ENCODE measurements at regions not wholly inside any gene's neighbourhood (a gene's known extent, or its start where the extent isn't known, plus 50 kb on each side); places are given as distances from the start of the nearest gene placed in this dataset.

DNA sequence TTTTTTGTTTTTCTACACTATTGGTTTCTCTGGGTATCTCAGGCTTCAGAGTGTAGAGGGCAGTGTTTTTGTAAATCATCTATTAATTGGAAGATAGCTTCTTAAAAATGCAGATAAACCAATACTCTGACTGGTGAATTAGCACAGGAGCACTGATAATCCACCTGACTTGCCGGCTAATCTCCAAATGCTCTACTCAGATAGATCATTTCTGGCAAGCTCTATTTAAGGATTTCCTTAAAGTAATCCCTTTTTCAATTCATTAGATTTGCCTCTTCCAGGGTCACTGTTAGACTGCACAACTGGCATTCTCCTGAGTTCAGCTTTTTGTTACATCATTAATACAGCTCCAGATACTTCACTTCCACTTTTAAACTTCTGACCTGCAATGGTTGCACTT, 1390.3 kb upstream of the NUDT12 start:
- intact Hi-C loops (cut with DNase I): no loop called here
- Histone ChIP-seq H3K27me3 (no peaks in the 10 kb centered on the region), H3K4me1 (no peaks in the 10 kb centered on the region), H3K36me3 (no peaks in the 10 kb centered on the region), H3K4me3 (no peak overlapping the region), H3K27ac (no peak overlapping the region), H3K9me3 (no peaks in the 10 kb centered on the region)
- no peak for TF ChIP-seq POLR2AphosphoS5 (IDR thresholded peaks at IDR 0.05)
- TF ChIP-seq, protein P1, sequence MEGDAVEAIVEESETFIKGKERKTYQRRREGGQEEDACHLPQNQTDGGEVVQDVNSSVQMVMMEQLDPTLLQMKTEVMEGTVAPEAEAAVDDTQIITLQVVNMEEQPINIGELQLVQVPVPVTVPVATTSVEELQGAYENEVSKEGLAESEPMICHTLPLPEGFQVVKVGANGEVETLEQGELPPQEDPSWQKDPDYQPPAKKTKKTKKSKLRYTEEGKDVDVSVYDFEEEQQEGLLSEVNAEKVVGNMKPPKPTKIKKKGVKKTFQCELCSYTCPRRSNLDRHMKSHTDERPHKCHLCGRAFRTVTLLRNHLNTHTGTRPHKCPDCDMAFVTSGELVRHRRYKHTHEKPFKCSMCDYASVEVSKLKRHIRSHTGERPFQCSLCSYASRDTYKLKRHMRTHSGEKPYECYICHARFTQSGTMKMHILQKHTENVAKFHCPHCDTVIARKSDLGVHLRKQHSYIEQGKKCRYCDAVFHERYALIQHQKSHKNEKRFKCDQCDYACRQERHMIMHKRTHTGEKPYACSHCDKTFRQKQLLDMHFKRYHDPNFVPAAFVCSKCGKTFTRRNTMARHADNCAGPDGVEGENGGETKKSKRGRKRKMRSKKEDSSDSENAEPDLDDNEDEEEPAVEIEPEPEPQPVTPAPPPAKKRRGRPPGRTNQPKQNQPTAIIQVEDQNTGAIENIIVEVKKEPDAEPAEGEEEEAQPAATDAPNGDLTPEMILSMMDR (IDR thresholded peaks at IDR 0.05): no peak
- TF ChIP-seq POLR2A (IDR thresholded peaks at IDR 0.05): no peak
- TF ChIP-seq EP300 (IDR thresholded peaks at IDR 0.05): no peak
- DNase-seq: no peak
- 93 to 97% methylated on average over 1 of the region's 1 CpG for WGBS, 2 donors

DNA sequence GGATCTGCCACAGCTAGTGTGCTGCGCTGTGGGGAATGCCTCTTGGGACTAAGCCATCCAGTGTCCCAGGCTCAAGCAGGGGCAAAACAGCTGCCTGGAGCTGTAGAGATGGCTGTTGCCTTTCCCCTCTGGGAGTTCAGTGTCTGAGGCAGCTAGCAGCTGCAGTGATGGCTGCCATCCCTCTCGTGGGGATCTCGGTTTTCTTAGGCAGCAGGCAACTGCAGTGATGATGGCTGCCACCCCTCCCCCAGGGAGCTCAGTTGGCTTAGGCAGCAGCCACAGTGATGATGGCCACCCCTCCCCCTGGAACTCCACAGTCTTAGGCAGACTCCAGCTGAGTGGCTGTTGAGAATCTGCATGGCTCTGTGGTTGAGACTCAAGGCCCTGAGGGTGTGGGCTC, 1389.2 kb upstream of the NUDT12 start:
- no peak for DNase-seq
- intact Hi-C loops (cut with DNase I): no loop called here
- H3K27me3 ChIP-seq: no peaks in the 10 kb centered on the region
- TF ChIP-seq POLR2A (IDR thresholded peaks at IDR 0.05) (no peak), EP300 (IDR thresholded peaks at IDR 0.05) (no peak), POLR2AphosphoS5 (IDR thresholded peaks at IDR 0.05) (no peak)
- TF ChIP-seq, protein P1 (IDR thresholded peaks at IDR 0.05): no peak
- H3K4me3 ChIP-seq: no peak overlapping the region
- H3K36me3 ChIP-seq: no peaks in the 10 kb centered on the region
- no peaks in the 10 kb centered on the region for H3K4me1 ChIP-seq
- 89 to 93% methylated on average over 3 of the region's 3 CpGs for WGBS, 2 donors
- H3K27ac ChIP-seq: no peak overlapping the region
- H3K9me3 ChIP-seq: no peaks in the 10 kb centered on the region

DNA sequence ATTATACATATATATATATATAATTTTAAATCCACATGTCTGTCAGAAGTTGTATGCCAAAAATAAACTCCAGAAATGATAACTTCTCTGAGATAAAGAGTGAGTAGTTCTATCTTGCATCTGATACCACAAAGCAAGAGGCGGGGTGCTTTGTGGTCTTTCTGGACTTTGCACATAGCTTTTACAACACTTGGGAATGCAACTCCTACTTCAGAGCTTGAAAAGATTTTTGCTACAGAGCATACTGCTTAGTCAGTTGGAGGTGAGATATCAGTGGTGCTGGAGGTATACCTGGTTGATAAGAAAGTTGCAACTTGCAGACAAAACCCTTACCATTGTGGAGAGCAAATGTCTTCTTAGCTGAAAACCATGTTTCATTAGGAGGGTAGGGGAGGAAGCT, 1384.5 kb upstream of the NUDT12 start:
- no peak overlapping the region for H3K4me3 ChIP-seq
- peaks cover 0 to 4% (median under 1%) of the 10 kb centered on the region in 4 donors for H3K4me1 ChIP-seq
- DNase-seq: no peak
- H3K9me3 ChIP-seq: no peaks in the 10 kb centered on the region
- 57 to 80% methylated on average over 1 of the region's 1 CpG for WGBS, 2 donors
- TF ChIP-seq POLR2AphosphoS5 (IDR thresholded peaks at IDR 0.05) (no peak), EP300 (IDR thresholded peaks at IDR 0.05) (no peak), POLR2A (IDR thresholded peaks at IDR 0.05) (no peak)
- TF ChIP-seq, protein P1 (IDR thresholded peaks at IDR 0.05): no peak
- intact Hi-C loops (cut with DNase I): no loop called here
- H3K27ac ChIP-seq: no peak overlapping the region
- H3K36me3 ChIP-seq: no peaks in the 10 kb centered on the region
- H3K27me3 ChIP-seq: no peaks in the 10 kb centered on the region

DNA sequence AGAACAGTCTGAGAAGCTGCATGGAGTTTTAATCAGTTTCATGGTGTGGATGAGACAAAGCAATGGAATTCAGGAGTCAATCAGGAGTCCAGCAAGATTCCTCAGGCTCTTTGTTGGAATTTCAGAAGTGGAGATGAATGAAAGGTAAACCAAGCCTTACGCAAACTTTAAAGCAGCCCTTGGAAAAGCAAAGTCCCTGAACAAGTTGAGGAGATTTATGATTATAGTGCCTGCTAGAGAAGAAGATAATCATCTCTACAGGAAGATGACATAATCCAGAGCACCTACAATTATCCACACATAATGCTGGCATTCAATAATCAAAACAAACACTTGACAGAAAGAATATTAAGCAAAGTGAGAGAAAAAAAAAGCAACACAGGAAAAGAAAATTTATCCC, 1380.1 kb upstream of the NUDT12 start:
- Histone ChIP-seq H3K27ac (no peak overlapping the region), H3K9me3 (no peaks in the 10 kb centered on the region), H3K36me3 (no peaks in the 10 kb centered on the region), H3K4me1 (peaks cover 0 to 4% (median under 1%) of the 10 kb centered on the region in 4 donors), H3K4me3 (no peak overlapping the region), H3K27me3 (no peaks in the 10 kb centered on the region)
- WGBS, 2 donors: 38 to 84% methylated on average over 1 of the region's 1 CpG
- no peak for DNase-seq
- intact Hi-C loops (cut with DNase I): no loop called here
- TF ChIP-seq, protein P1 (IDR thresholded peaks at IDR 0.05): no peak
- TF ChIP-seq POLR2A (IDR thresholded peaks at IDR 0.05) (no peak), POLR2AphosphoS5 (IDR thresholded peaks at IDR 0.05) (no peak), EP300 (IDR thresholded peaks at IDR 0.05) (no peak)

DNA sequence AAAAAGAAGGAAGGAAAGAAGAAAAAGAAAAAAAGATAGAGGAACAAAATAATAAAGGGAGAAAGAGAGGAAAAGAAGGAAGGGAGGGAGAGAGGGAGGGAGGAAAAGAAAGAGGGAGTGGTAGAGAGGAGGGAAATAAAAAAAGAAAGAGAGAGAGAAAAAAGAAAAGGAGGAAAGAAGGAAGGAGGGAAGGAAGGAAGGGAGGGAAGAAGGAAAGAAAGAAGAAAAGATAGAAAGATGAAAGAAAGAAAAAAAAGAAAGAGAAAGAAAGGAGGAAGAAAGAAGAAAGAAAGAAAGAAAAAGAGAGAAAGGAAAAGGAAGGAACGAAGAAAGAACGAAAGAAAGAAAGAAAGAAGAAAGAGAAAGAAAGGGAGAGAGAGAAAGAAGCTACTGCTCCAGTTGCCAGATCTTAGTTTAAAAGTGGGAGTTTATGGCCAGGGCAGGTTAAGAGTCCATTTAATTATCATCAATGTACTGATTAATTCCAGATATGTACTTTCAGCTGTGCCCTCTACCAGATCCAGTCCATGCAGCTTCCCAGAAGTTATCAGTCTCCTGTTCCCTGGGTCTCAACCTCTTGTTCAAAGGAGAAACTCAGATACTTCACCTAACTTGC, 1378.5 kb upstream of the NUDT12 start:
- H3K9me3 ChIP-seq: no peaks in the 10 kb centered on the region
- no peak overlapping the region for H3K4me3 ChIP-seq
- intact Hi-C loops (cut with DNase I): no loop called here
- no peak overlapping the region for H3K27ac ChIP-seq
- H3K36me3 ChIP-seq: no peaks in the 10 kb centered on the region
- no peaks in the 10 kb centered on the region for H3K27me3 ChIP-seq
- DNase-seq: no peak
- peaks cover 0 to 4% (median under 1%) of the 10 kb centered on the region in 4 donors for H3K4me1 ChIP-seq
- TF ChIP-seq EP300 (IDR thresholded peaks at IDR 0.05) (no peak), POLR2AphosphoS5 (IDR thresholded peaks at IDR 0.05) (no peak), POLR2A (IDR thresholded peaks at IDR 0.05) (no peak)
- TF ChIP-seq, protein P1 (IDR thresholded peaks at IDR 0.05): no peak
- 90 to 96% methylated on average over 2 of the region's 2 CpGs for WGBS, 2 donors

Data from sigmoid colon (tissue), 6 donors.